Caki2 (cell line): ENCODE measurements at regions not wholly inside any gene's neighbourhood (a gene's known extent, or its start where the extent isn't known, plus 50 kb on each side); places are given as distances from the start of the nearest gene placed in this dataset.
"Not testable (repeated sequence)": the region's sequence is repeated elsewhere in the genome, so short reads cannot be mapped to it uniquely, and the experiment has no call there.

Source experiments
- DNase-seq: peaks from one replicate; pipeline ENCODE4 v3.0.0-alpha.2; 2015; ENCODE audit warnings: low read depth
- in situ Hi-C: cut with HindIII; loops from 2 replicates; pipeline ENCODE4 v1.10.0; 2016; ENCODE audit warnings: low sequenced_read_pairs, low pct_unique_long_range_greater_than_20kb, mixed read lengths

DNA sequence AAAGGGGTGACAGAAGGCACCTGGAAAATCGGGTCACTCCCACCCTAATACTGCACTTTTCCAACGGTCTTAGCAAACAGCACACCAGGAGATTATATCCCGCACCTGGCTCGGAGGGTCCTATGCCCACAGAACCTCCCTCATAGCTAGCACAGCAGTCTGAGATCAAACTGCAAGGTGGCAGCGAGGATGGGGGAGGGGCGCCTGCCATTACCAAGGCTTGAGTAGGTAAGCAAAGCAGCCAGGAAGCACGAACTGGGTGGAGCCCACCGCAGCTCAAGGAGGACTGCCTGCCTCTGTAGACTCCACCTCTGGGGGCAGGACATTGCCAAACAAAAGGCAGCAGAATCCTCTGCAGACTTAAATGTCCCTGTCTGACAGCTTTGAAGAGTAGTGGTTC is 101.8 kb downstream of the TBX20 start:
- in situ Hi-C loops, DNase-seq: not testable (repeated sequence)

GRCh38 chr7:35148030-35148429 is 105.9 kb downstream of the TBX20 start:
- in situ Hi-C loops, DNase-seq: not testable (repeated sequence)

- in situ Hi-C loops: not testable (repeated sequence)
These were observed 104.8 kb upstream of the DPY19L1 start for GRCh38 chr7:35142125-35142524.

GRCh38 chr7:35139281-35139680 is 102.0 kb upstream of the DPY19L1 start:
- in situ Hi-C loops, DNase-seq: not testable (repeated sequence)

More at GRCh38 chr7:35142125-35142524, 104.8 kb upstream of the DPY19L1 start:
- DNase-seq: not testable (repeated sequence)

DNA sequence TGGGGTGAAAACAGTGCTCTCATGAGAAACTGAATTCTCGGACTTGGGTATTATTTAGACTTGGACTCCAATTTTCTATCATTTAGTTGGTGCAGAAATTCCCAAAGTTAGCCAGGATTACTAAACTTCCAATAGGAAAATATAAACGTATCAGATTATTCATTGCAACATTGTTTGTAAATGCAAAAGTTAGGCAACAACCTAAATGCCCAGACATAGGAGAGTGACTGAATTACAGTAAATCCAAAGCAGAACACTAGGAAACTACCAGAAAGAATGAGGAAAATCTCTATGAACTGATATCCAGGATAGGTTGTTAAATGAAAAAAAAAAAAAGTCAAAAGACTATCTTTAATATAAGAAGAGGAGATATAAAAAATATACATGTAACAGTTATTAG is 96.2 kb upstream of the DPY19L1 start:
- DNase-seq, in situ Hi-C loops: not testable (repeated sequence)

DNA sequence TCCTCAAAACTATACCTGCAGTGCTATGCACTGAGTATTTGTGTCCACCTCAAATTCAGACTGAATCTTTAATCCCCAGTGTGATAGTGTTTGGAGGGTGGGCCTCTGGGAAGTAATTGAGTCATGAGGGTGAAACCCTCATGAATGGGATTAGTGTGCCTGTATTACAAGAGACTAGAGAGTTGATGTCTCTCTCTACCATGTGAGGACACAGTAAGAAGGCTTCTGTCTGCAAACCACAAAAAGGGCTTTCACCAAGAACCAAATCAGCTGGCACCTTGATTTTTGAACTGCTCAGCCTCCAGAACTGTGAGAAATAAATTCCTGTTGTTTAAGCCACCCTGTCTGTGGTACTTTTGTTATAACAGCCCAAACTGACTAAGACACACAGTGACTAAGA is 95.7 kb upstream of the DPY19L1 start:
- in situ Hi-C loops, DNase-seq: not testable (repeated sequence)

GRCh38 chr7:35128662-35129061 is 91.4 kb upstream of the DPY19L1 start:
- in situ Hi-C loops: not testable (repeated sequence)

GRCh38 chr7:35118526-35118925 is 81.2 kb upstream of the DPY19L1 start:
- in situ Hi-C loops: not testable (repeated sequence)
- DNase-seq: peak; percentile 27

More at GRCh38 chr7:35128662-35129061, 91.4 kb upstream of the DPY19L1 start:
- DNase-seq: not testable (repeated sequence)

DNA sequence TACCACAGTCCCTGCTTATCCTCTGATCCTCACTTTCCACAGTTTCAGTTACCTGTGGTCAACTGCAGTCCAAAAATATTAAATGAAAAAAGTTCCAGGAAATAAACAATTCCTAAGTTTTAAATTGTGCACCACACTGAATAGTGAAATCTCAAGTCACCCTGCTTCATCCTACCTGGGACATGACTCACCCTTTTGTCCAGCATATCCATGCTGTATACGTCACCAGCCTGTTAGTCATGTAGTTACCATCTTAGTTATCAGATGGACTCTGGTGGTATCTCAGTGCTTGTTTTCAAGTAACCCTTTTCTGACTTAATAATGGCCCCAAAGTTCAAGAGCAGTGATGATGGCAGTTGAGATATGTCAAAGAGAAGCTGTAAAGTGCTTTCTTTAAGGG is 69.4 kb upstream of the DPY19L1 start:
- DNase-seq: peak; percentile 50
- in situ Hi-C loops: not testable (repeated sequence)

DNA sequence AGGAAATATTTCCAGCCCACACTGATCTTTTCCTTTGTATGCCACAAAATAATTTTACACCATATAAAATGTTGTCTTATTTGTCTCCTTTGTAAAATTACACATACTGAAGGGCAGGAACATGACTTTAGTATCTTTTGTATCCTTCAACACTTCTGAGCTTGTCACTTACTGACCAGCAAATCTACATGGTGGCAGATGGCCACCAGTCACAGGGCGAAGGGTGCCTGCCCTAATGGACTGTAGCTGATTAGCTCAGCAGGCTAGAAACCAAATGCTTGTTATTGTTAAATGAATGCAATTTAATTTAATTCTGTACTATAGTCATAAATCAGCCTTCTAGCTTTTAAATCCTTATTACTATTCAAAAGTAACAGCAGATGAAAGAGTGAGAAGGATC is 68.2 kb upstream of the DPY19L1 start:
- DNase-seq, in situ Hi-C loops: not testable (repeated sequence)

- DNase-seq, in situ Hi-C loops: not testable (repeated sequence)
These were observed 65.6 kb upstream of the DPY19L1 start for GRCh38 chr7:35102845-35103244.

GRCh38 chr7:35092961-35093360 is 55.7 kb upstream of the DPY19L1 start:
- DNase-seq, in situ Hi-C loops: not testable (repeated sequence)
